GM19351 (cell line): ENCODE measurements at regions not wholly inside any gene's neighbourhood (a gene's known extent, or its start where the extent isn't known, plus 50 kb on each side); places are given as distances from the start of the nearest gene placed in this dataset.
"Not testable (repeated sequence)": the region's sequence is repeated elsewhere in the genome, so short reads cannot be mapped to it uniquely, and the experiment has no call there.

Experiments
- ATAC-seq: cut with Tn5 transposase; IDR thresholded peaks from one replicate; pipeline ENCODE4 v1.9.1; 2021; ENCODE audit warnings: mild to moderate bottlenecking, moderate library complexity; ENCODE audit not compliant: unreplicated experiment

DNA sequence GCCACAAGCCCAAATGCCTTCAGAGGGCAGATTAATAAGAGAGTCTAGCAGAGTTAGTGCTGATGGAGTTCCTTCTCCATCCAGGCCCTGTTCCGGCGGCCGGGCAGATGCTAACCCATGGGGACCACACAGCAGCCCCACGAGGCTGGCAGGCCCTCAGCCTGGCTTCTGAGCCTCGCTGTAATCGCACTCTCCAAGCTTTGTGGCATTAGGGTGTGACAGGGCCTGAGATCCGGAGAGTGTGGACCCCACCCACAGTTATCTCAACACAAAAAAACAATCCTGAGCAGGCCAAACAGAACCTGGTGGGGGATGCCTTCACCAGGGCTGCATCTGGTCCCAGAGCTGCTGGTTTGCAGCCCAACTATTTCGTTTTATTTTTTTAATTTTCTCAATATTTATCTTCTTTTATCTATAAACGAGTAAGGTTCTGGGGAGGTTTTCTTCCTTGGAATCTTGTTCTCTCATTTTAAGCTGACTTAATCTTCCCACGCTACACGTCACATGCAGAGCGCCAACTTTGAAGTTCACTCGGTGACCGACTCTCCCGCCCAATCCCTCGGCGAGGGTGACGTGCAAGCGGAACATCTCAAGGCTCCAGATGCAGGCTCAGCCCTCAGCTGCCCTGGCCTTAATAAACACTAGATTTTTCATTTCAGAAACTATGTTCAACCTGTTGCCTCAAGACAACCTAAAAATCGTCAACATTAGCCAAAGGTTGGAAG lies 372.4 kb downstream of the BCL2L11 start:
- ATAC-seq = not testable (repeated sequence)

DNA sequence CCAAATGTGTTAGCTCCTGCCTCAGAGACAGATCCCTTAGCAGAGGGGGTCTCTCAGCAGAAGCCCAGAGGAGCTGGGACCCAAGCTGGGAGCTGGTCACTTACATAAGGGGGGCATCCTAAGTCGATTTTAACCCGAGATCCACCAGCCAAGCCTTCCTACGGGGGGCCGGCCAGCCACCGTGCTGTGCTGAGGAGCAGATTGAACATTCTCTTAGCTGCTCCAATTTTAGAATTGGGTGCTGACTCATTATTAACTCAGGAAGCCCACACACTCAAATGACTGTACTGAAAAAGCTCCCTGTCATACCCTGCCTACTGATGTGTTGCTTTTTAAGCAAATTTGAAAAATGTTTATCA lies 373.0 kb downstream of the BCL2L11 start:
- peak; percentile 78 for ATAC-seq

DNA sequence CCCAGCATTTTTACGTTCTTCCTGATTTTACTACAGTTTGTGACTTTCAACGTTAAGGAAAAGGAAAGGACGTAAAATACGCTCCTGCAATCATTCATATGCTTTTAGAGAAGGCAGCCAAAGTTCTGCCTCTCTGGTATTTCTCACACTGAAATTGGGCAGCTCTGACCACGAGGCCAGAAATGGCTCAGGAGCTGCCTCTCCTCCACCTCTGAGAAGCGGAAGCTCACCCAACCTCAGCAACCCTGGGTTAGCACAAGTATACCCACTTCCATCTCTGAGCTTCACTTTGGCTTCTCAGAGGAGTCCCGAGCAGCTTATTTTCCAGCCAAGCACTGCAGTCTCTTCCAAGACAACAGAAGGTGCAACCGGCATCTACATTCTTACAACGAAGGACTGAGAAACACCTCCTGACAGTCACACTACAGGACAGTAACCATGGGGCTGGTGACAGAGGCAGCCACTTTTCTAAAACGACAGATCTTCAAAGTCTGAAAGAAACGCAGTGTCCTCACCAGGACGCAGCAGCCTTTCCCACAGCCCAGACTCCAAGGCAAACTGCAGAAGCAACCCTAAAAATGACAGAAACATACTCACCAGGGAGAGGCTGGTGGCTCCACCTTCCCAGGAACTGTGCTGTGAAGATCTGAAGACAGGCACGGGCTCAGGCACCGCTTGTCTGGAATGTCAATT lies 373.7 kb downstream of the BCL2L11 start:
- peak; percentile 38 for ATAC-seq

- peak; percentile 43 for ATAC-seq
Measured at GRCh38 chr2:111494981-111495315, 374.2 kb downstream of the BCL2L11 start.

- ATAC-seq = not testable (repeated sequence)
Measured at GRCh38 chr2:111495636-111496035, 374.9 kb downstream of the BCL2L11 start.

DNA sequence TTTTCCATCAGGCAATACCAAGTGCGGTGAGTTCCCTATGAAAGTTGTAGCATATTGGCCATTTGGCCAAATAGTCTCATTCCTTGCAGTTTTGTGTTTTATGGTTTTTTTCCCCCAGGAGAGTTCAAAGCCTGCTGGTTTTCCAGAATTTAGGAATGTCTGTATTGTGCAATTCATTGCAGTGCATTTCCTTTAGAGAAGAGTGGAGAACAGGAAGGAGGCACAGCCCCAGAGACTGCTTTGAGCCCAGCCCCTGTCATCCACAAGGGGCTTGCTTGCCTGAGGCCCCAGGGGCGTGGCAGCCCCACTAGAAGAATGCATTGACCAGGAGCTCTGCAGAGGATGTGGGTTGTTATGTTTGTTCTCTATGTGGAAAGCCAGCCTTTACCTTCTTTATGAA lies 375.5 kb downstream of the BCL2L11 start:
- ATAC-seq = not testable (repeated sequence)

- not testable (repeated sequence) for ATAC-seq
Measured at GRCh38 chr2:111496860-111497259, 376.1 kb downstream of the BCL2L11 start.

GRCh38 chr2:111497270-111497669 lies 376.6 kb downstream of the BCL2L11 start:
- ATAC-seq = not testable (repeated sequence)

DNA sequence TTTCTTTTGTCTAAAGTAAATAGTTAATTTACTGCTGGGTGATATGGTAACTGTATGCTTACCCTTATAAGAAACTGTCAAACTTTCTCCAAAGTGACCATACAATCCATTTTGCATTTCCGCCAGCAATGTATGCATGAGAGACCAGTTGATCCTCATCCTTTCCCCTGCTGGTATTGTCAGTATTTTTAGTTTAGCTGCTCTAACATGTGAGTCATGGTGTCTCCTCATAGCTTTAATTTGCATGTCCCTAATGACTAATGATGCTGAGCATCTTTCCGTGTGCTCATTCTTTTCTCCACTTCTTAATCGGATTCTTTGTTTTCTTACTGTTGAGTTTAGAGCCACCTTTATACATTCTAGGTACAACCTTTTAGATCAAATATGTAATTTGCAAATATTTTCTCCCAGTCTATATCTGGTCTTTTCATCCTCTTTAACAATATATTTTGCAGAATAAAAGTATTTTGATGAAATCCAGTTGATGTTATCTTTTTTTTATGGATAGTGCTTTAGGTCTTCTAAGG lies 379.9 kb downstream of the BCL2L11 start:
- not testable (repeated sequence) for ATAC-seq

GRCh38 chr2:111503844-111504570 lies 380.0 kb downstream of the ANAPC1 start:
- not testable (repeated sequence) for ATAC-seq

DNA sequence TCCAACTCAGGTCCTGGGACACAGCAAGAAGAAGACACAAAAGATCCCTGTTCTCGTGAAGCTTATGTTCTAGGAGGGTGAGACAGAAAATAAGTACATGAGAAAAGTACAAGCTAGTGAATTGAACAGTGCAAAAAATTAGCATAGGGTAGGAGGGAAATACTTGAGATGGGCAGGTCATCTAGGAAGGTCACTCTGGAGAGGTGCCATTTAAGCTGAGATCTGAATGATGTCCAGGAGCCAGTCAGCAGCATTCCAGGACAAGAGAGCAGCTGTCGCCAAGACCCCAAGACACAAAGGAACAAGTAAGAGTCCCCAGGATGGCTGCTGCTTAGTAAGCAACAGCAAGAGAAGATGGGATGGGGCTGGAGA lies 379.4 kb downstream of the ANAPC1 start:
- not testable (repeated sequence) for ATAC-seq

- ATAC-seq = not testable (repeated sequence)
Measured at GRCh38 chr2:111505267-111505666, 378.7 kb downstream of the ANAPC1 start.

GRCh38 chr2:111506936-111507335 lies 377.1 kb downstream of the ANAPC1 start:
- ATAC-seq = peak; percentile 97

DNA sequence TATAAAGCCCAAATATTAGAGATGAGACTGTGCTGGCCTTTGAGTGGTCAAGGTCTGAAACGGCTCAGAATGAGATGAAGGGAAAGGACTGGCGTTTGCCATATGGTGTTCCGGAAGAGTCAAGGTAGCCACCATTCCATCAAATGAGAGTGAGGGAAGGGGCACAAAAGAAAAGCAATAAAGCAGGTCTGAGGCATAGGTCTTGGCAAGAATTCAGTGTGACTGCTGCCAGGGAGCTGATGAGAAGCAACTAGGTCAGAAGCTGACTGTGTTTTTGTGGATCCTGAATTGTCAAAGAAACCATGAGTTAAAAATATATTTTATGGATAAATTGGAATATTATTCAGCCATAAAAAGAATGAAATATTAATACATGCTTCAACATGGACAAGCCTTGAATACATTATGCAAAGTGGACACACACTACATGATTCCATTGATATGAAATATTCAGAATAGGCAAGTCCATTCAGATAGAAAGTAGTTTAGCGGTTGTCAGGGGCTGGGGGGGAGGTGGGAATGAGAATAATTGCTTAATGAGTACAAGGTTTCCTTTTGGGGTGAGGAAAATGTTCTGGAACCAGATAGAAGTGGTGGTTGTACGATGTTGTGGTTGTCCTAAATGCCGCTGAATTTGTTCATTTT lies 374.6 kb downstream of the ANAPC1 start:
- ATAC-seq = not testable (repeated sequence)

DNA sequence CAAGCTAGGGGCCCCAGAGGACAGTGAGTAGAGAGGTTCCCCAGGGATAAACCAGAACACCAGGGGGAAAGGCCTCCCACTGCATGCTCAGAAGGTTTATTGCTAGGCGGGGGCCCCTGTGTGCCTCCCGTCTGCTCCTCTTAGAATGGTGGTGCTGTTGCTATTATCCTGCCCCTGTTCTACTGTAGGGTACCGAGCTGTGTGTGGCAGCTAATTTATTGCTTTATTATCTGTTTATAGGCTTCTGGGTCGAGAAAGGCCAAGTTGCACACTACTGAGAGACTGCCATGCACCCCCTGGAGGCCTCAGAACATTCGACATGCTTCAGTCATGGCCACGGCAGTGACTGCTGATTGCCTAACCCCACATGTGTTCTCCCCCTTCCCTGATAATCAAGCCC lies 373.6 kb downstream of the ANAPC1 start:
- not testable (repeated sequence) for ATAC-seq

DNA sequence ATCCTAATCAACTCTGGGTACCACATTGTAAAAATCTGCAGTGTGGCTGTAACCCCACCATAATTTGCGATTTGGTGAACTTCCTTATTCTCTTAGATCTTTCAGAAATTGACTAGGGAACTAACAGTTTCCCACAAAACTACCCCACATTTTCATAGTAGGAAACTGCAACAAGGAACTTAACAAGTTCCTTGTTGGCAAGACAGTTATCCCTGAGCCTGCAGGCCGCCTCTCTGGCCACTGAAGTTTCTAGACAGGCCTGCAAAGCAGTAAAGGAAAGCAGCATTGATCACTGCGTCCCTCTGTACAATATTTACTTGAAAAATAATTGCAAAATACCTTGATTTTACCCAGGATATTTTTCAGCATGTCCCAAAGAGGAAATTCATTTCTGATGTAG lies 372.9 kb downstream of the ANAPC1 start:
- ATAC-seq = not testable (repeated sequence)

DNA sequence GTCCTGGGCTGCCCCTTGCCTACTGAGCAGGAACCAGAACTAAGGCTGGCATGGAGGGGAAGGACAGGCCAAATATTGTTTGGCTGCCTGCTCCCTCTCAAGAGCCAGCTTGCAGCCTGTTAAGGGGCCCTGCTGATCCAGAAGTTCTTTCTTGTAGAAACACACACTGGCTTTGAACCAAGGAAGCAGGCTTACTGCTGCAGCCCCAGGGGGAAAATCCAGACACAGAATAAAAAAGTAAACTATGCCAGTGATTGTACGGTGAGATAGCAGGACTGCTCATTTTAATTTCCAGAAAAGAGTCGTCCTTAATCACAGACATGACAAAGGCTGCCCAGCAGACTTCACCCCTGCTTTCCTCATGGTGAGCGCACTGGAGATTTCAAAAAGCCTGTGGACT lies 371.6 kb downstream of the ANAPC1 start:
- not testable (repeated sequence) for ATAC-seq

DNA sequence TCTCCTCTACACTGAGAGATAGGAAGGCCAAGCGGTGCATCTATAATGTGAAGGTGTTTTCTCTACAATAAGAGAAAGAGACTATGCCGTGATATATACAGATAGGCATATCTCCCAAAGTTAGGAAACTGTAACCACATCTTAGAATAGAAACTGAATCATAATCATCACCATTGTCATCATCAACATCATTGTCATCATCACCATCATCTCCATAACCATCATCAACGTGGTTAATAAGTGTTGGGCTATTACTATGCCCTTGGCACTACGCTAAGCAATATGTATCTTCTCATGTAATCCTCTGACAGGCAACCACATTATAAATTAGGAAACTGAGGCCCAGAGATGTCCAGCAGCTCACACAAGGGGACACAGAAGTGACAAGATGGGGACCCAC lies 369.9 kb downstream of the ANAPC1 start:
- ATAC-seq = not testable (repeated sequence)

GRCh38 chr2:111517050-111517720 lies 366.8 kb downstream of the ANAPC1 start:
- ATAC-seq = not testable (repeated sequence)

- not testable (repeated sequence) for ATAC-seq
Measured at GRCh38 chr2:111517721-111518053, 366.3 kb downstream of the ANAPC1 start.

DNA sequence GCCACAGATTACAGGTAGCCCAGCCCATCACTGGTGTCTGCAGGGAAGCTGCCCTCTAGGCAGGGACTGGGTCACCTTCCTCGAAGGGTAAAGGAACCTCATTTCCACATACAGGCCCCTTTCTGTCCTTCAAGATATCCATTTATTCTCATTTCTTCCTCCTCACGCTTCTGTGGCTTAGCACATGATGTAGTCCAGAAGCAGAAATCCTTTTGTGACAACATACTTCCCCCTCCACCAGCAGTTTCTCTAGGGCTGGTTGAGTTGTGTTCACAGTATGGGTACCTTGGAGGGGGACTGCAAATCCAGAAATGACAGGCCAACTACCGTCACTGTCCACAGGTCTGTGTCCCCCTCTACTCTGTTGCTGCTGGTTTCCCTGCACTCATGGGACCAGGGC lies 364.9 kb downstream of the ANAPC1 start:
- ATAC-seq = no peak
